Keratinocyte (primary cell): ENCODE measurements at regions not wholly inside any gene's neighbourhood (a gene's known extent, or its start where the extent isn't known, plus 50 kb on each side); places are given as distances from the start of the nearest gene placed in this dataset.

Experiments used
- DNase-seq: peaks from one replicate; pipeline ENCODE4 v3.0.0-alpha.2; 2011; ENCODE audit warnings: low read depth, missing footprints, low spot score
- FAIRE-seq: peaks from 2 replicates; lab custom pipeline; 2011; peaks lifted over from hg19 to GRCh38; lab: Jason Lieb, UNC
- H2AFZ ChIP-seq: 2 replicates; pipeline ENCODE4 v1.6.0; 2012; ENCODE audit warnings: low read length, control low read depth, inconsistent platforms; ENCODE audit not compliant: control insufficient read depth
- H3K27ac ChIP-seq: 2 replicates; pipeline ENCODE4 v1.5.1; 2011; ENCODE audit warnings: low read length; ENCODE audit not compliant: control insufficient read depth, insufficient read depth
- H3K27me3 ChIP-seq: 3 replicates; pipeline ENCODE4 v1.6.0; 2011; ENCODE audit warnings: low read length; ENCODE audit not compliant: control insufficient read depth, insufficient read depth; ENCODE audit errors: extremely low read depth
- H3K36me3 ChIP-seq, 2 experiments: 2 replicates in 1 of 2; 3 replicates in 1 of 2; pipeline ENCODE4 v1.5.1; 2011; ENCODE audit warnings: low read length in 2 of 2, mild to moderate bottlenecking in 1 of 2; ENCODE audit not compliant: control insufficient read depth in 2 of 2, insufficient read depth in 2 of 2; ENCODE audit errors: extremely low read depth in 1 of 2
- H3K4me1 ChIP-seq: 3 replicates; pipeline ENCODE4 v1.5.1; 2011; ENCODE audit warnings: low read length; ENCODE audit not compliant: control insufficient read depth, insufficient read depth; ENCODE audit errors: extremely low read depth
- H3K4me2 ChIP-seq: 3 replicates; pipeline ENCODE4 v1.6.0; 2011; ENCODE audit warnings: low read depth, low read length; ENCODE audit not compliant: control insufficient read depth, insufficient read depth; ENCODE audit errors: extremely low read depth
- H3K4me3 ChIP-seq, 3 experiments: fragments of 200-600 bp in 1 of 3; sonication (generic) in 1 of 3; 2 replicates in 2 of 3; 3 replicates in 1 of 3; pipeline ENCODE4 v1.5.1; 2011 to 2016; ENCODE audit warnings: low read length in 3 of 3, mild to moderate bottlenecking in 3 of 3, control low read depth in 2 of 3, inconsistent platforms in 1 of 3, low read depth in 1 of 3, mixed read lengths in 1 of 3, mixed run types in 1 of 3, moderate library complexity in 1 of 3; ENCODE audit not compliant: control insufficient read depth in 2 of 3, insufficient read depth in 2 of 3; ENCODE audit errors: extremely low read depth in 1 of 3
- H3K79me2 ChIP-seq: 2 replicates; pipeline ENCODE4 v1.6.0; 2012; ENCODE audit warnings: low read length; ENCODE audit not compliant: control insufficient read depth, insufficient read depth
- H3K9ac ChIP-seq: 3 replicates; pipeline ENCODE4 v1.6.0; 2011; ENCODE audit warnings: low read length; ENCODE audit not compliant: control insufficient read depth, insufficient read depth; ENCODE audit errors: extremely low read depth
- H3K9me1 ChIP-seq: 3 replicates; pipeline ENCODE4 v1.6.0; 2011; ENCODE audit warnings: low read length; ENCODE audit not compliant: control insufficient read depth, insufficient read depth; ENCODE audit errors: extremely low read depth
- H3K9me3 ChIP-seq: 2 replicates; pipeline ENCODE4 v1.5.1; 2012; ENCODE audit warnings: low read depth, low read length; ENCODE audit not compliant: control insufficient read depth
- H4K20me1 ChIP-seq: 3 replicates; pipeline ENCODE4 v1.6.0; 2011; ENCODE audit warnings: low read length; ENCODE audit not compliant: control insufficient read depth, insufficient read depth; ENCODE audit errors: extremely low read depth
- CTCF ChIP-seq, 3 experiments: IDR thresholded peaks in 1 of 3; conservative IDR thresholded peaks in 1 of 3; optimal IDR thresholded peaks in 1 of 3; 2 replicates in 2 of 3; 3 replicates in 1 of 3; pipeline versions ENCODE3 to v1.5.1; 2011; ENCODE audit warnings: low read length in 3 of 3, mild to moderate bottlenecking in 3 of 3, moderate library complexity in 2 of 3, control low read depth in 1 of 3, inconsistent platforms in 1 of 3; ENCODE audit not compliant: insufficient read depth in 2 of 3; ENCODE audit errors: extremely low read depth in 1 of 3
- EZH2 ChIP-seq: IDR thresholded peaks from one replicate; pipeline ENCODE4 v1.6.1; 2012; ENCODE audit warnings: inconsistent platforms, mild to moderate bottlenecking, low read length, moderate library complexity
- dilution Hi-C: fragments of 300-500 bp; cut with MboI; formaldehyde crosslinking; loops from one replicate; pipeline ENCODE4 v1.7.0; 2020; ENCODE audit warnings: low sequenced_read_pairs; ENCODE audit not compliant: extremely low pct_ligation_motif_present

- H3K27ac ChIP-seq = no peak overlapping the region
- H2AFZ ChIP-seq = no peak overlapping the region
- no peaks in the 10 kb centered on the region for H3K9me3 ChIP-seq
- H3K27me3 ChIP-seq = no peaks in the 10 kb centered on the region
- H3K9me1 ChIP-seq = no peaks in the 10 kb centered on the region
- TF ChIP-seq CTCF (optimal IDR thresholded peaks at IDR 0.05 in 1 of 3, IDR thresholded peaks at IDR 0.05 in 1 of 3, conservative IDR thresholded peaks at IDR 0.05 in 1 of 3; ENCODE audit: extremely low read depth in 1 of 3, insufficient read depth in 2 of 3, low read length in 3 of 3) (no peak), EZH2 (no peak)
- no peak overlapping the region for H3K4me2 ChIP-seq
- no peaks in the 10 kb centered on the region for H3K4me1 ChIP-seq
- no peak overlapping the region for H3K4me3 ChIP-seq
- no peaks in the 10 kb centered on the region for H3K79me2 ChIP-seq
- no peak for FAIRE-seq
- H3K9ac ChIP-seq = no peak overlapping the region
- dilution Hi-C loops = no loop called here
- no peaks in the 10 kb centered on the region for H3K36me3 ChIP-seq
- DNase-seq = no peak
- H4K20me1 ChIP-seq = no peaks in the 10 kb centered on the region
These were observed 259.1 kb upstream of the MYT1L start for GRCh38 chr2:2590141-2590540.

DNA sequence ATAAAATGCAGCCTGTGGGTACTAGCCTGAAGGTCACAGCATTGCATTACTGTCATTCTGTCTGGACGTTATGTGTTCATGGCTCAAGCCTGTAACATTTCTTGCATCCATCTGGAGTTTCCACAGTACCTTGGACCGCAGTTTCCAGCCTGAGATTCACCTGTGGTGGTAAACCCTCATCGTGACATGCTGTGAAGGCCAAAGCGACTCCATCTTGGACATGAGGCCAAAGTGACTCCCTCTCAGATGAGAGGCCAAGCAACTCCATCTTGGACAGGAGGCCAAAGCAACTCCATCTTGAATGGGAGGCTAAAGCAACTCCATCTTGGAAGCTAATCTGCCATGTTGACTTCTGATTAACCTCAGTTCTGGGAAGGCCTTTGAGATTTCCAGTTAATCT lies 257.7 kb upstream of the MYT1L start:
- Histone ChIP-seq H3K4me1 (no peaks in the 10 kb centered on the region), H2AFZ (no peak overlapping the region), H3K79me2 (no peaks in the 10 kb centered on the region), H3K27ac (no peak overlapping the region), H3K9me1 (no peaks in the 10 kb centered on the region), H3K36me3 (no peaks in the 10 kb centered on the region), H3K27me3 (no peaks in the 10 kb centered on the region), H3K4me2 (no peak overlapping the region), H4K20me1 (no peaks in the 10 kb centered on the region), H3K9ac (no peak overlapping the region), H3K4me3 (no peak overlapping the region), H3K9me3 (no peaks in the 10 kb centered on the region)
- TF ChIP-seq CTCF (optimal IDR thresholded peaks at IDR 0.05 in 1 of 3, IDR thresholded peaks at IDR 0.05 in 1 of 3, conservative IDR thresholded peaks at IDR 0.05 in 1 of 3; ENCODE audit: extremely low read depth in 1 of 3, insufficient read depth in 2 of 3, low read length in 3 of 3) = no peak
- TF ChIP-seq EZH2 = no peak
- DNase-seq = no peak
- dilution Hi-C loops = no loop called here
- FAIRE-seq = no peak
